IMR-90 (cell line): ENCODE measurements at regions not wholly inside any gene's neighbourhood (a gene's known extent, or its start where the extent isn't known, plus 50 kb on each side); places are given as distances from the start of the nearest gene placed in this dataset.

Experiments
- ATAC-seq: fragments of 200-7000 bp; cut with Tn5 transposase; 2 replicates; pipeline ENCODE4 v1.9.1; 2020; ENCODE audit warnings: low read depth, mild to moderate bottlenecking, moderate library complexity
- BruUV-seq: library from RNA; stranded (reverse); fragments of 400-500 nt; replicated peaks from 2 replicates; lab custom pipeline; 2021; lab: Mats Ljungman, UMichigan
- CTCF ChIA-PET: fragments of 300-600 bp; formaldehyde crosslinking; extraction: SDS; loops from one replicate; lab custom pipeline; 2021; ENCODE audit warnings: antibody characterized with exemption; lab: Yijun Ruan, JAX
- POLR2A ChIA-PET: fragments of 300-600 bp; sonication (Branson Sonifier 250); formaldehyde crosslinking; loops from one replicate; lab custom pipeline; 2022; ENCODE audit warnings: antibody characterized with exemption; ENCODE audit not compliant: unreplicated experiment; lab: Charles Lee
- DNase-seq: peaks from one replicate; pipeline ENCODE4 v3.0.0; 2013
- H2AFZ ChIP-seq: replicated peaks from 2 replicates; pipeline ENCODE3; 2013; ENCODE audit warnings: low read length, mild to moderate bottlenecking; ENCODE audit not compliant: poor library complexity
- H2AK5ac ChIP-seq: 2 replicates; pipeline ENCODE4 v1.6.1; 2013; ENCODE audit warnings: low read depth, low read length, inconsistent platforms
- H2AK9ac ChIP-seq: replicated peaks from 2 replicates; pipeline ENCODE3; 2013; ENCODE audit warnings: mild to moderate bottlenecking, low read depth, low read length, moderate library complexity; ENCODE audit not compliant: poor library complexity
- H2BK120ac ChIP-seq: 2 replicates; pipeline ENCODE4 v1.6.1; 2013; ENCODE audit warnings: low read depth, low read length, inconsistent platforms
- H2BK15ac ChIP-seq: 3 replicates; pipeline ENCODE4 v1.6.1; 2013; ENCODE audit warnings: low read depth, low read length, inconsistent platforms
- H2BK20ac ChIP-seq: 2 replicates; pipeline ENCODE4 v1.6.1; 2013; ENCODE audit warnings: low read depth, mild to moderate bottlenecking, inconsistent platforms, low read length, moderate library complexity
- H2BK5ac ChIP-seq: 2 replicates; pipeline ENCODE4 v1.6.1; 2013; ENCODE audit warnings: mild to moderate bottlenecking, low read depth, low read length, inconsistent platforms; ENCODE audit not compliant: poor library complexity, severe bottlenecking
- H3K14ac ChIP-seq: replicated peaks from 2 replicates; pipeline ENCODE4 v1.6.1; 2013; ENCODE audit warnings: low read depth, low read length, inconsistent platforms
- H3K18ac ChIP-seq: 2 replicates; pipeline ENCODE4 v1.6.1; 2013; ENCODE audit warnings: low read depth, low read length, control low read depth
- H3K23ac ChIP-seq: 2 replicates; pipeline ENCODE4 v1.6.1; 2013; ENCODE audit warnings: low read depth, low read length, inconsistent platforms
- H3K27ac ChIP-seq: 2 replicates; pipeline ENCODE4 v1.5.1; 2013; ENCODE audit warnings: mild to moderate bottlenecking, control low read depth, low read length; ENCODE audit not compliant: insufficient read depth
- H3K27me3 ChIP-seq: 2 replicates; pipeline ENCODE4 v1.6.1; 2013; ENCODE audit warnings: low read length; ENCODE audit not compliant: control insufficient read depth, insufficient read depth
- H3K36me3 ChIP-seq: 2 replicates; pipeline ENCODE4 v1.6.1; 2013; ENCODE audit warnings: low read length, mixed read lengths; ENCODE audit not compliant: control insufficient read depth, insufficient read depth
- H3K4ac ChIP-seq: 2 replicates; pipeline ENCODE4 v1.6.1; 2013; ENCODE audit warnings: low read depth, low read length, inconsistent platforms
- H3K4me1 ChIP-seq: 2 replicates; pipeline ENCODE4 v1.6.1; 2013; ENCODE audit warnings: low read length, mixed read lengths; ENCODE audit not compliant: control insufficient read depth, insufficient read depth
- H3K4me2 ChIP-seq: 2 replicates; pipeline ENCODE4 v1.6.1; 2013; ENCODE audit warnings: low read depth, mild to moderate bottlenecking, control low read depth, low read length, moderate library complexity
- H3K4me3 ChIP-seq: 2 replicates; pipeline ENCODE4 v1.5.1; 2013; ENCODE audit warnings: low read depth, mild to moderate bottlenecking, control low read depth, low read length, moderate library complexity; ENCODE audit not compliant: insufficient read depth
- H3K56ac ChIP-seq: 2 replicates; pipeline ENCODE4 v1.6.1; 2013; ENCODE audit warnings: low read length, inconsistent platforms; ENCODE audit not compliant: insufficient read depth; ENCODE audit errors: extremely low read depth
- H3K79me1 ChIP-seq, 2 experiments: 2 replicates each; pipeline ENCODE4 v1.6.1; 2013; ENCODE audit warnings: low read length in 2 of 2, inconsistent platforms in 1 of 2, low read depth in 1 of 2
- H3K9ac ChIP-seq: 2 replicates; pipeline ENCODE4 v1.6.1; 2013; ENCODE audit warnings: low read depth, low read length, control low read depth
- H3K9me1 ChIP-seq: 2 replicates; pipeline ENCODE4 v1.6.1; 2013; ENCODE audit warnings: low read length, inconsistent platforms; ENCODE audit not compliant: insufficient read depth
- H3K9me3 ChIP-seq: 2 replicates; pipeline ENCODE4 v1.6.1; 2013; ENCODE audit warnings: low read length; ENCODE audit not compliant: control insufficient read depth, insufficient read depth
- H4K20me1 ChIP-seq: 2 replicates; pipeline ENCODE4 v1.6.1; 2013; ENCODE audit warnings: low read length, inconsistent platforms; ENCODE audit not compliant: insufficient read depth
- H4K5ac ChIP-seq: 2 replicates; pipeline ENCODE4 v1.6.1; 2013; ENCODE audit warnings: mild to moderate bottlenecking, low read depth, low read length, control low read depth
- H4K8ac ChIP-seq, 2 experiments: 2 replicates each; pipeline ENCODE4 v1.6.1; 2013; ENCODE audit warnings: low read depth in 2 of 2, low read length in 2 of 2, control low read depth in 1 of 2, inconsistent platforms in 1 of 2
- H4K91ac ChIP-seq: 2 replicates; pipeline ENCODE4 v1.6.1; 2013; ENCODE audit warnings: low read depth, low read length, inconsistent platforms; ENCODE audit not compliant: insufficient read depth
- MAZ ChIP-seq: IDR thresholded peaks from 2 replicates; pipeline ENCODE4 v1.6.1; 2012; ENCODE audit warnings: low read depth, mild to moderate bottlenecking, low read length, improper control_type of control experiment, moderate library complexity, borderline replicate concordance
- MXI1 ChIP-seq: IDR thresholded peaks from 2 replicates; pipeline ENCODE4 v1.6.1; 2012; ENCODE audit warnings: low read depth, mild to moderate bottlenecking, low read length, moderate library complexity, borderline replicate concordance
- WGBS, 2 experiments: methylation state at CpG; one replicate each; pipeline versions ENCODE4 v1.1.5 to v1.1.7; 2013; ENCODE audit warnings: missing lambda C conversion rate in 2 of 2; ENCODE audit not compliant: insufficient read length in 1 of 2; ENCODE audit errors: extremely low coverage in 2 of 2; 5-methylcytosine and 5-hydroxymethylcytosine counted together
- dilution Hi-C: fragments of 300-500 bp; cut with HindIII; formaldehyde crosslinking; loops from one replicate; pipeline ENCODE4 v1.14.3; 2018; ENCODE audit warnings: low sequenced_read_pairs; ENCODE audit not compliant: unreplicated experiment
- in situ Hi-C: fragments of 300-500 bp; cut with MboI; formaldehyde crosslinking; loops from 3 replicates; pipeline ENCODE4 v1.14.3; 2019; ENCODE audit warnings: low sequenced_read_pairs, inconsistent platforms, mixed read lengths
- intact Hi-C: fragments of 100-400 bp; cut with micrococcal nuclease; formaldehyde crosslinking; loops from 2 replicates; pipeline ENCODE4 v1.10.0; 2022
- TF ChIP-seq, protein P1 (sequence below): fragments of 150-350 bp; IDR thresholded peaks from 2 replicates; pipeline ENCODE4 v1.6.1; 2016; ENCODE audit warnings: low read depth, mild to moderate bottlenecking, low read length, moderate library complexity, borderline replicate concordance

DNA sequence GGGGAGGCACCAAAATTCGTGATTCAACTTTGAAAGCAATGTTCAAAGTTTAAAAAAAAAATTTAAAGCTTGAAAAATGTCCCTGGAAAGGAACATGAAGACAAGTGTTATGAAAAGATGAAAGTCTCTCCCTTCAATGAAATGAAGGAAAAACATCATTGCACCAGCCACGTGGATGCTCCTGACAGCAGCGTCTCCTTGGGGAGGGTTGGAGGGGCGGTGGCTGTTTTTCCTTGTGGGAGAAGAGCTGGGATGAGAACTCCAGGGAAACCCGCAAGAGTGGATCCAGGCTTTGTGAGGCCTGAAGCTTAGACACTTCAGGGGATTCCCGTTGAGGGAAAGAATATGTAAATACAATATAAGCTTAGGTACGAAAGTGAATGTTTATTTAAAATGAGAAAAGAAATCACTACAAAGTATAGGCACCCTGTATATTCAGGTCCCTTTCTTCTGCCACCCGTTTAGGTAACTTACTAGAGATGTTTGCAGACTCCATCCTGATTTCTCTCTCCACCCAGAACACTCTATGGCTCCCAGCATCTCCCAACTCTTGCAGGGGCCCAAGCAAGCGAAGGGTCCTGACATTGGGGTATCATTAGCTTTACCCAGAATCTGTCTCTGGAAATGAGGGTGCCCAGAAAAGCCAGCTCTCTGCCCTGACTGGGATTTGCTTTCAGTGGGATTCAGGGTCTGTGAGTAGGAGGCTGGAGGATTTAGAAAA, 63.1 kb upstream of the BAIAP2L1 start:
- no peaks in the 10 kb centered on the region for H3K9me3 ChIP-seq
- H4K5ac ChIP-seq: no peak overlapping the region
- no peak overlapping the region for H2BK15ac ChIP-seq
- TF ChIP-seq MAZ: no peak
- TF ChIP-seq MXI1: no peak
- TF ChIP-seq, protein P1, sequence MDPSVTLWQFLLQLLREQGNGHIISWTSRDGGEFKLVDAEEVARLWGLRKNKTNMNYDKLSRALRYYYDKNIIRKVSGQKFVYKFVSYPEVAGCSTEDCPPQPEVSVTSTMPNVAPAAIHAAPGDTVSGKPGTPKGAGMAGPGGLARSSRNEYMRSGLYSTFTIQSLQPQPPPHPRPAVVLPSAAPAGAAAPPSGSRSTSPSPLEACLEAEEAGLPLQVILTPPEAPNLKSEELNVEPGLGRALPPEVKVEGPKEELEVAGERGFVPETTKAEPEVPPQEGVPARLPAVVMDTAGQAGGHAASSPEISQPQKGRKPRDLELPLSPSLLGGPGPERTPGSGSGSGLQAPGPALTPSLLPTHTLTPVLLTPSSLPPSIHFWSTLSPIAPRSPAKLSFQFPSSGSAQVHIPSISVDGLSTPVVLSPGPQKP: no peak
- no peak overlapping the region for H3K4ac ChIP-seq
- dilution Hi-C loops (no loop called here), intact Hi-C loops (no loop called here), in situ Hi-C loops (no loop called here)
- H3K27ac ChIP-seq: no peak overlapping the region
- no peak overlapping the region for H2BK5ac ChIP-seq
- no peak overlapping the region for H2BK20ac ChIP-seq
- H3K9me1 ChIP-seq: no peaks in the 10 kb centered on the region
- no peaks in the 10 kb centered on the region for H4K20me1 ChIP-seq
- H2BK120ac ChIP-seq: no peak overlapping the region
- H2AFZ ChIP-seq: no peak overlapping the region
- POLR2A ChIA-PET: no interaction called here
- no peak overlapping the region for H3K9ac ChIP-seq
- no peak overlapping the region for H3K4me2 ChIP-seq
- ATAC-seq (no peak), DNase-seq (no peak)
- H2AK5ac ChIP-seq: no peak overlapping the region
- H3K56ac ChIP-seq: no peak overlapping the region
- H4K8ac ChIP-seq: no peak overlapping the region
- no peaks in the 10 kb centered on the region; the same call in 1 of the 2 replicates for H3K27me3 ChIP-seq
- no peak overlapping the region for H4K91ac ChIP-seq
- no TSS peak for BruUV-seq
- no peak overlapping the region for H3K14ac ChIP-seq
- no peak overlapping the region for H2AK9ac ChIP-seq
- no peaks in the 10 kb centered on the region for H3K4me1 ChIP-seq
- CTCF ChIA-PET: no interaction called here
- H3K18ac ChIP-seq: no peak overlapping the region
- H3K4me3 ChIP-seq: no peak overlapping the region
- no peaks in the 10 kb centered on the region for H3K36me3 ChIP-seq
- H3K79me1 ChIP-seq: no peaks in the 10 kb centered on the region
- no peak overlapping the region for H3K23ac ChIP-seq
- 60% methylated on average over 1 of the region's 9 CpGs; no CpG with 5 or more reads in 1 of the 2 experiments for WGBS, 2 experiments
